ENCODE measurements at regions not wholly inside any gene's neighbourhood (a gene's known extent, or its start where the extent isn't known, plus 50 kb on each side); places are given as distances from the start of the nearest gene placed in this dataset.
"Not testable (repeated sequence)": the region's sequence is repeated elsewhere in the genome, so short reads cannot be mapped to it uniquely, and the experiment has no call there.

- DNase-seq = no peak
Measured at GRCh38 chr20:12838261-12838866, 170.4 kb upstream of the SPTLC3 start.

GRCh38 chr20:12847872-12848271 lies 160.9 kb upstream of the SPTLC3 start:
- peak; percentile 9 for DNase-seq

DNA sequence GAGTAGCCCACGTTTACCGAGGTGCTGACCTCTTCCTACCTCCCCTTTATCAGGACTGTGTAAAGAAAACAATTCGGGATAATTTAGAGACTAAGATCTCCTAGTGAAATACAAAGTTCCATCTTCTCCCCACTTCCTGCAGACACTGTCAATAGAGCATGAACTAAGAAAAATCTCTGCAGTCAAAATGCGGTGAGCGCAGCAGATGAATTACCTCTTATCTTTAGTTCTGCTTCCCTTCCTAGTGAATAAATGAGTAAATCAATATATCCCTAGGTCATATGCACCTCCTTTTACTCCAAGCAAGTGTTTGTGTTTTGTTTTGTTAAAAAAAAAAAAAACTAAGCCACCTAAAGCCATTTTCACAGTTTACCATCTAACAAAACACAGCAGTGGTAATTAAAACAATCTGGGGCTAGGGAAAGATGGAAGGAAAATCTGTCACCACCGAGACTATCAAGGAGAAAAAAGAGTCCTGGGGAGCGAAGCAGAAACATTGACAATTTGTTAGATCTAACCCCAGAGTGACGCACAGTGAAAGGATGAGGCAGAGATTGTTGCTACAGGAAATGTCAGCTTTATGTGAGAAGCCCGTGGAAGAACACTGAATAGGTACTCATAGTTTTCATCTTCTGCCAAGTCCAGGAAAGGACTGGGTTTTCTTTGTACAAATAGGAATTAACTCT lies 159.4 kb upstream of the SPTLC3 start:
- DNase-seq = no peak

DNA sequence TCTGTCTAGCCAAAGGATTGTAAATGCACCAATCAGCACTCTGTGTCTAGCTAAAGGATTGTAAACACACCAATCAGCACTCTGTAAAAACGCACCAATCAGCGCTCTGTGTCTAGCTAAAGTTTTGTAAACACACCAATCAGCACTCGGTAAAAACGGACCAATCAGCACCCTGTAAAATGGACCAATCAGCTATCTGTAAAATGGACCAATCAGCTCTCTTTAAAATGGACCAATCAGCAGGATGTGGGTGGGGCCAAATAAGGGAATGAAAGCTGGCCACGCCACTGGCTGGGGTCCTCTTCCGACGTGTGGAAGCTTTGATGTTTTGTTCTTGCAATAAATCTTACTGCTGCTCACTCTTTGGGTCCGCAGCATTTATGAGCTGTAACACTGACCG lies 151.1 kb upstream of the SPTLC3 start:
- DNase-seq = not testable (repeated sequence)

GRCh38 chr20:12860619-12861247 lies 148.0 kb upstream of the SPTLC3 start:
- no peak for DNase-seq

- DNase-seq = no peak
Measured at GRCh38 chr20:12869669-12870068, 139.1 kb upstream of the SPTLC3 start.

DNA sequence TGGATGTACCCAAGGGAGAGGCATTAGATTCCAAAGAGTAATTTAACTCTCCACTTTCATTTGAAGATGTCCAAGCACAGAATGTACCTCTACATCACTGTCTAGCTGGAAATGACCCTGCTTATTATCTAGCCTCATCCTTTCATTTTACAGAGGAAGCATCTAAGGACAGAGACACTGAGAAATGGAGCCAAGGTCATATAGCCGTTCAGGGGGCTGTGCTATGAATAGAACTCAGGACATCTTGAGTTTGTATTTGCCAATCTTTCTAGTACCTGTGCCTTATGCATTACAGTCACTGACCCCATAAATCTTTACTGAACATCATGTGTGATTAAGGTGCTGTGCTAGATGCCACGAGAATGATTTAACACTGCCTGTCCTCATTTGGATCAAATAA lies 138.2 kb upstream of the SPTLC3 start:
- DNase-seq = no peak

DNA sequence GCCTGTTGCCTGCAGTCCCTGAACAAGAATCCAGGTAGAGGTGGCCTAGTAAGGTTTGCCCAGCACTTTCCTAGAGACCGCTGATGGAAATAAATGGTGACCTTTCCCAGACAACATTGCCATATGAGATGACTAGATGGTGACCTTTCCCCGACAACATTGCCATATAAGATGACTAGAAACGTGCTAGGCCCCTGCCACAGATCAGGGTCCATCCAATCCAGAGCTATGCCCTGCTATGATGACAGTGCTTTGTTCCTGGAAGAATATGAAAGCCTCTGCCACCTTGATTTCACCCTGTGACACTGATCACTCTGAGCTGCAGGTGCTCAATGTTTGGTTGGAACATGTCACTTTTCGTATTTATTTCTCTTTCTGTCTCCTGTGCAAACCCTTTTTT lies 133.8 kb upstream of the SPTLC3 start:
- DNase-seq = no peak

DNA sequence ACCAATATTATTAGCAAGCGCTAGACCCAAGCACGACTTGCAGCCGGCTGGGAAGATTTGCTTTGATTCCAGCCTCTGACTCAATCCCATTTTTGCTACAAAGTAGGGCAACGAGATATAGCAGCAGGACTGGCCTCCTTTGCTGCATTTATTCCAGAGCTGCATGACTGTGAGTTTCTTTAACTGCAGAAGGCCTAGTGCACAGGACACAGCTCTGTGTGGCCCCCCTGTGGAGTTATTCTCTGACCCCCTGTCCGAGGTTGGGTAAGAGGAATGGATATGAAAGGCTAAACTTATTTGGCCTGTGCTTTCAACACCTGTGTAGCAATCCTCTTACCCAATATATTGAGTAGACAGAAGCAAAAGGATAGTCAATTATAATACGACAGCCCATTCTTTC lies 133.3 kb upstream of the SPTLC3 start:
- DNase-seq = no peak

GRCh38 chr20:12882832-12883506 lies 125.8 kb upstream of the SPTLC3 start:
- DNase-seq = peak; percentile 48

GRCh38 chr20:12883507-12883885 lies 125.3 kb upstream of the SPTLC3 start:
- DNase-seq = no peak

- DNase-seq = no peak
Measured at GRCh38 chr20:12886618-12887363, 122.0 kb upstream of the SPTLC3 start.

DNA sequence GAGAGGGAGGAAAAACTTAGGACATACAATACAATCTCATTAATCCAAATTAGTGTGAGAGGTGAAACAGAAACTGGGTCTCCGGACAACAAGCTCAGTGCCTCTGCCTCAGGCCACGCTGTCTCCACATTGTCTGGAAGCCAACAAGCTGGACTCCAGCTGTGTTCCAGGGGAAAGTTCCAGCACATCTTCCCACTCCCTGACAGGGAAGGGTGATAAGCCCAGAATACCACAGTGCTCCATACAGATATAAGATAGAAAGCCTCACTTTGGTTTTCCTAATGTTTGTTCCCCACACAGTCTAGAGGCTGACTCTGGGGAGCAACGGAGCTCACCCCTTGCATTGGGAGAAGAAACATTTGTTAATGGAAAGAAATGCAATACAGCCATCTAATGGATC lies 117.1 kb upstream of the SPTLC3 start:
- DNase-seq = no peak

- DNase-seq = no peak
Measured at GRCh38 chr20:12893019-12893418, 115.8 kb upstream of the SPTLC3 start.

DNA sequence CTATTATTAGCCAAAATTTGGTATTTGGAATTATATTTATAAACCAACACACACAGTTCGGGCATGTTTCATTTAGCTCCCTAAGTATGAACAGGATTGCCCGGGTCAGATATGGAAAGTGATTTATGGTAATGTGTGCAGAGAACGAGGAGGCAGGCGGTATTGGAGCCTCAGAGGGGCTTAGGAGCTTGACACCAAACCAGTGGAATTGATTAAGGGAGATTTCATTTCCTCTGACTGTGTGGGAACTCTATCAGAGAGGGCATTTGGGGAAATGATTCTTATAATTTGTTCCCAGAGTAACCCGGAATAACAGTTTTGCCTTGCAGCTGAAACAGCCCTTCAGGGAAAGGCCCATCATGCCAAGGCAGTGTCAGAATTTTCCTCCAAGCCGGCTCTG lies 115.1 kb upstream of the SPTLC3 start:
- no peak for DNase-seq

DNA sequence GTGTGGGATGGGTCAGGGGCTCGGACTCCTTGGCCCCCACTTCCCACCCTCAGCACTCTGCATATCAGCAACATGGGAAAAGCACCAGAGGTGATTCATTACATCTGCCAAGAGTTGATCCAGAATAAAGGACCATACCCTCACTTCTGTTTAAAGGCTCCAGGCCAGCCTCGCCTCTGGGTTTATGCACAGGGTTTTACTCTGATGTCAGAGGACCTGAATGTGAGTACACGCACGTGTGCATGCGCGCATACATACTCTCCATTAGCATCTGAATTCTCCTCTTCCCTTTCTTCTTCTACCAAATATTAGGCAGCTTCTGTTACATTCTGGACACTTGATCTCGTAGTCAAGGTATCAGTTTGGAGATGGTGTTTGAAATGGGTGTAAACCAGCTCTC lies 114.7 kb upstream of the SPTLC3 start:
- no peak for DNase-seq

DNA sequence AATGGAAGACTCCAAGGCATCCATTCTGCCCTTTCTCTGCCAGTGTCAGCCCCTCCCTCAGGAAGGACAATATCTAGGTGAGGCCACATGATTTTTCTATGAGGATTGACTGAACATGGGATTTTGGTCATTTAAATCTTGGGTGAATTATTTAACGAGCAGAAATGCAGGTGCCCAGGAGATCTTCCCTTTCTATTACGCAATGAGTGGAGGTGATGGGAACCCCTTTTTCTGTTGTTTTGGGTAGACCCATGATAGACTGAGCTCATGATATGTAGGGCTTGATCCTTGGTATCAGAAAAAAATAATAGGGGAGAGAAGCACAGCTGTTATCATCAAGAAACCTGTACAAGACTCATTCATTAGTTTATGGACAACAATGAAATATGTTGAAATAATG lies 112.6 kb upstream of the SPTLC3 start:
- no peak for DNase-seq

- no peak for DNase-seq
Measured at GRCh38 chr20:12902992-12903391, 105.8 kb upstream of the SPTLC3 start.

DNA sequence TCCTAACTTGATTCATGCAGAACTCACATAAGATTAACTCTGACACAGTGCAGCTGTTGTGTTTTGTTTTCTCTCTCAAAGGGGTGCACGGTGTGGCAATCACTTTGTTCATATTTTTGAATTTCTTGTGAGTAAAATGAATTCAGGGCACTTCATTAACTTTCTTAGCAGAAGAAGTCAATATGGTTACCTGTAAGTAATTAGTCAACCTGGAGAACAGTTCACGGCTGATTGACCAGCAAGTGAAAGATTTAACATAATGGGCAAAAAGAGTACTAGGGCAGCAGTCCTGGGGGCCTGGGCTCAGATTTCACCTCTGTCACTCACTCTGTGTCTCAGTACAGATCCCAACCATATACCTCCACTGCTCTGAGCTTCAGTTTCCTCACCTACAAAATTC lies 102.4 kb upstream of the SPTLC3 start:
- DNase-seq = no peak

DNA sequence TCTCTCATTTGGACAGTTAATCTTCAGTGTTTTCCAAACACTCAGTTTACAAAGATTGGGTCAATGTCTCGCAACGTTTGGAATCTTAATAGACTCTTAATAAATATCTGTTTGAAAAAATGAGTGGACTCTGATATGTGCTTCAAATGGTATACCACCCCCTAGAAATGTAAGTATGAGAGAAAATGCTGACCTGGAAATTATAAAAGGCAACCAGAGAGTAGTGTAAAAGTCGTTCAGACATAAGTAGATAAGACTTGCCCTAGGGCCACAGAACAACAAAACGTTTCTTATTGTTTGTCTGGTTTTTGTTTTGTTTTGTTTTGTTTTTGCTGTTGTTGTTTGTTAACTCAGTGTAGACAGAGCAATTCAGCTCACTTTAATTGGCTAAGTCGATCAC lies 97.4 kb upstream of the SPTLC3 start:
- DNase-seq = no peak

GRCh38 chr20:12913781-12914443 lies 94.9 kb upstream of the SPTLC3 start:
- no peak for DNase-seq

- no peak for DNase-seq
Measured at GRCh38 chr20:12914804-12915203, 94.0 kb upstream of the SPTLC3 start.

DNA sequence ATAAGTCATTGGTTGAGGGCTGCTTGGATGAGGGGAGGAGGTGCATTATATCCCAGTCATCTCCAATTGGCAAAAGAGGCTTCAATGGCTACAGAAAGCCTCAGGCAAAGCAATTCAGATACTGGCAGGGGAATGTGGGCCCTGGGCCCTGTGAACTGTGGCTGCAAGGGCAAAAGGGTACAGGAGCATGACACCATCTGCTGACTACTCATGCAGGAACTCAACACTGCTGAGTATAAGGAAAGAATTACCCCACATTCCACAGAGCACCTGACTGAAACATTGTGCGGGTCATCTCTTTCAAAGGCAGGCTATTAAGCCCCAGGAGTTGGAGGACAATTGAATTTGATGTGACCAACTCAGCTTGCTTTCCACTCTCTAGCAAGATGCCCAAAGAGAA lies 92.1 kb upstream of the SPTLC3 start:
- DNase-seq = no peak
